ENCODE measurements at regions not wholly inside any gene's neighbourhood (a gene's known extent, or its start where the extent isn't known, plus 50 kb on each side); places are given as distances from the start of the nearest gene placed in this dataset.
A peak's percentile ranks its signal among the peaks of the same experiment; 100 is the strongest.
"Not testable (repeated sequence)": the region's sequence is repeated elsewhere in the genome, so short reads cannot be mapped to it uniquely, and the experiment has no call there.

DNA sequence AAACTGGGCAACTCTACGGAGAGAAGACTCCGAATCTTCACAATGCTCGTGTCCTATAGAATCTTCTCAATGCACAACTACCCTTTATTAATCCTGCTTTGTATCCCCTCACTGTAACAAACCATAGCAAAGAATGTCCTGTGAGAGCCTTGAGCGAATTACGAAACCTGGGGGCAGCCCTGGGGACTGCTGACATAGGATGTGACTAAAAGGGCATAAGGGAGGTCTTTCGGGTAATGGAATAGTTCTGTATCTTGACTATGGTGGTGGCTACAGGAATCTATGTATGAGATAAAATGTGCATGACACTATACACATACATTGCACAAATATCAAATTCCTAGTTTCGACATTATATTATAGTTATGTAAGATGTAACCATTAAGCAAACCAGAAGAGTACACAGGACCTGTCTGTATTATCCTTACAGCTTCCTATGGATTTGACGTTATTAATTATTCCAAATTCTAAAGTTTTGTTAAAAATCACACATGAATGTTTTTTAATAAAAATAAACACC is 162.5 kb upstream of the KCTD7 start:
- no peaks in the 10 kb centered on the region for H3K9me3 ChIP-seq
- TF ChIP-seq POLR2A (IDR thresholded peaks at IDR 0.05): no peak
- TF ChIP-seq, protein P1, sequence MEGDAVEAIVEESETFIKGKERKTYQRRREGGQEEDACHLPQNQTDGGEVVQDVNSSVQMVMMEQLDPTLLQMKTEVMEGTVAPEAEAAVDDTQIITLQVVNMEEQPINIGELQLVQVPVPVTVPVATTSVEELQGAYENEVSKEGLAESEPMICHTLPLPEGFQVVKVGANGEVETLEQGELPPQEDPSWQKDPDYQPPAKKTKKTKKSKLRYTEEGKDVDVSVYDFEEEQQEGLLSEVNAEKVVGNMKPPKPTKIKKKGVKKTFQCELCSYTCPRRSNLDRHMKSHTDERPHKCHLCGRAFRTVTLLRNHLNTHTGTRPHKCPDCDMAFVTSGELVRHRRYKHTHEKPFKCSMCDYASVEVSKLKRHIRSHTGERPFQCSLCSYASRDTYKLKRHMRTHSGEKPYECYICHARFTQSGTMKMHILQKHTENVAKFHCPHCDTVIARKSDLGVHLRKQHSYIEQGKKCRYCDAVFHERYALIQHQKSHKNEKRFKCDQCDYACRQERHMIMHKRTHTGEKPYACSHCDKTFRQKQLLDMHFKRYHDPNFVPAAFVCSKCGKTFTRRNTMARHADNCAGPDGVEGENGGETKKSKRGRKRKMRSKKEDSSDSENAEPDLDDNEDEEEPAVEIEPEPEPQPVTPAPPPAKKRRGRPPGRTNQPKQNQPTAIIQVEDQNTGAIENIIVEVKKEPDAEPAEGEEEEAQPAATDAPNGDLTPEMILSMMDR (IDR thresholded peaks at IDR 0.05): no peak
- no peak for DNase-seq

GRCh38 chr7:66467887-66468286 is 160.8 kb upstream of the KCTD7 start:
- H3K4me3 ChIP-seq: no peak overlapping the region
- H3K36me3 ChIP-seq: no peaks in the 10 kb centered on the region
- no peak for DNase-seq
- TF ChIP-seq, protein P1 (IDR thresholded peaks at IDR 0.05): no peak
- TF ChIP-seq POLR2A (IDR thresholded peaks at IDR 0.05): no peak
- H3K9me3 ChIP-seq: no peaks in the 10 kb centered on the region
- no peaks in the 10 kb centered on the region for H3K27me3 ChIP-seq
- H3K27ac ChIP-seq: no peak overlapping the region
- H3K4me1 ChIP-seq: no peaks in the 10 kb centered on the region

More for the DNA sequence above, 162.5 kb upstream of the KCTD7 start:
- Histone ChIP-seq H3K4me1 (no peaks in the 10 kb centered on the region), H3K36me3 (no peaks in the 10 kb centered on the region), H3K27ac (no peak overlapping the region), H3K4me3 (no peak overlapping the region), H3K27me3 (no peaks in the 10 kb centered on the region)

GRCh38 chr7:66473064-66473463 is 155.6 kb upstream of the KCTD7 start:
- not testable (repeated sequence) for H3K4me3 ChIP-seq, H3K9me3 ChIP-seq, H3K27me3 ChIP-seq, H3K27ac ChIP-seq, DNase-seq, H3K4me1 ChIP-seq
- H3K36me3 ChIP-seq: peaks cover 0 to 10% (median 0%) of the 10 kb centered on the region in 3 donors

- peaks cover 0 to 16% (median 0%) of the 10 kb centered on the region in 3 donors for H3K36me3 ChIP-seq
- no peak overlapping the region for H3K27ac ChIP-seq
- no peak overlapping the region for H3K4me3 ChIP-seq
- TF ChIP-seq, protein P1 (IDR thresholded peaks at IDR 0.05): no peak
- TF ChIP-seq POLR2A (IDR thresholded peaks at IDR 0.05): no peak
- H3K4me1 ChIP-seq: no peaks in the 10 kb centered on the region
- DNase-seq: no peak
- H3K27me3 ChIP-seq: no peaks in the 10 kb centered on the region
- H3K9me3 ChIP-seq: no peaks in the 10 kb centered on the region
These were observed 154.2 kb upstream of the KCTD7 start for GRCh38 chr7:66474441-66474840.

DNA sequence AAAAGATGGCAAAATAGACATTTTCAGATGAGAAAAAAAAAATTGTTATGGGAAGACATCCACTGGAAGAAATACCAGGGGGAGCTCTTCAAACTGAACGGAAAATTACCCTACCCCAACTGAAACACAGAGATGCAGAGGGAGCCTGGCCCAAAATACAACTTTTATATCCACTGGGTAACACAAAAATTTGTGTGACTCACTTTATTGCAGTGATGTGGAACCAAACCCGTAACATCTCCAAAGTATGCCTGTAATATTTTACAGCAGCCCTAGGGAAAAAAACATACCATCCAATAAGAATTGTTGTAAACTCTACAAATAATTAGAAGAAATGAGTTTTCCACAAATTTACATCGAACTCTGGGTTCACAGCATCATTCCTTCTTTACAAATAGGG is 152.6 kb upstream of the KCTD7 start:
- H3K27me3 ChIP-seq, H3K9me3 ChIP-seq, DNase-seq, H3K4me3 ChIP-seq, H3K4me1 ChIP-seq, H3K27ac ChIP-seq: not testable (repeated sequence)
- H3K36me3 ChIP-seq: peaks cover 0 to 20% (median 0%) of the 10 kb centered on the region in 3 donors

GRCh38 chr7:66477822-66478397 is 150.8 kb upstream of the KCTD7 start:
- H3K36me3 ChIP-seq: peaks cover 0 to 20% (median 0%) of the 10 kb centered on the region in 3 donors

GRCh38 chr7:66481229-66481628 is 147.5 kb upstream of the KCTD7 start:
- H3K36me3 ChIP-seq, H3K9me3 ChIP-seq, H3K27ac ChIP-seq, H3K27me3 ChIP-seq, DNase-seq, H3K4me1 ChIP-seq, H3K4me3 ChIP-seq: not testable (repeated sequence)

More at GRCh38 chr7:66477822-66478397, 150.8 kb upstream of the KCTD7 start:
- H3K4me3 ChIP-seq, H3K9me3 ChIP-seq, DNase-seq, H3K4me1 ChIP-seq, H3K27me3 ChIP-seq, H3K27ac ChIP-seq: not testable (repeated sequence)

- DNase-seq, H3K36me3 ChIP-seq, H3K27ac ChIP-seq, H3K27me3 ChIP-seq, H3K9me3 ChIP-seq, H3K4me1 ChIP-seq, H3K4me3 ChIP-seq: not testable (repeated sequence)
These were observed 139.6 kb upstream of the KCTD7 start for GRCh38 chr7:66489065-66489464.

DNA sequence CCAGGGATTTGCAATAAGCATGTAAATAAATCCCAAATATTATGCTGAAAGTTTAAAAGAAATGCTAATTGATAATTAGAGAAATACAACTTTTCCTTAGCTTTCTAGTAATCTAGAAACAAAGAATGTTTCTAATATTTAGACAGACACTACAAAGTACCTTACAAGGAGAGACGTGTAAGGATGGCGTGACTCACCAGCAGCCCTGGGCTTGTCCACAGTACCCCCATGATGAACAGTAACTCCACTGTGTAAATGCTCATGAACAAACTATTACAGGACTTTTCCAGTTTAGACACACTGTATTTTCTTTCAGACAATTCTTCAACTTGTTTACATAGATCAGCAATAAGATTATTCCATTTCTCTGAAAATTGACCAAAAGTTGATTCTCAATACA is 138.9 kb upstream of the KCTD7 start:
- H3K27ac ChIP-seq, H3K36me3 ChIP-seq, H3K4me3 ChIP-seq, H3K9me3 ChIP-seq, DNase-seq, H3K27me3 ChIP-seq: not testable (repeated sequence)
- peaks cover 0 to 12% (median 3%) of the 10 kb centered on the region in 4 donors for H3K4me1 ChIP-seq

GRCh38 chr7:66490979-66491378 is 137.7 kb upstream of the KCTD7 start:
- not testable (repeated sequence) for H3K9me3 ChIP-seq, H3K27ac ChIP-seq, H3K36me3 ChIP-seq, H3K4me3 ChIP-seq, H3K27me3 ChIP-seq, DNase-seq
- H3K4me1 ChIP-seq: peaks cover 0 to 14% (median 3%) of the 10 kb centered on the region in 4 donors

- peak overlapping the region in 1 of 4 donors; percentile 93 for H3K27ac ChIP-seq
- not testable (repeated sequence) for H3K27me3 ChIP-seq, DNase-seq, H3K36me3 ChIP-seq, H3K9me3 ChIP-seq
- H3K4me3 ChIP-seq: peak overlapping the region in 2 of 4 donors; percentile 70 to 80
- H3K4me1 ChIP-seq: peaks cover 0 to 14% (median 3%) of the 10 kb centered on the region in 4 donors
These were observed 136.3 kb upstream of the KCTD7 start for GRCh38 chr7:66492405-66492804.

Measured in Peyer's patch (tissue), 4 donors.